ENCODE measurements at regions not wholly inside any gene's neighbourhood (a gene's known extent, or its start where the extent isn't known, plus 50 kb on each side); places are given as distances from the start of the nearest gene placed in this dataset.

- TF ChIP-seq THAP12 (CRISPR knock-in tag; IDR thresholded peaks at IDR 0.05) (no peak), ZNF395 (CRISPR knock-in tag; IDR thresholded peaks at IDR 0.05) (no peak; the same call in 1 of the 2 replicates), TBP (optimal IDR thresholded peaks at IDR 0.05; ENCODE audit: low read depth, low read length) (peak; percentile 30), HOXB6 (CRISPR knock-in tag; IDR thresholded peaks at IDR 0.05; ENCODE audit: borderline replicate concordance) (no peak), ARID1B (IDR thresholded peaks at IDR 0.05) (peak; percentile 15; the same call in 1 of the 2 replicates), CSDE1 (IDR thresholded peaks at IDR 0.05) (no peak), E2F8 (IDR thresholded peaks at IDR 0.05; ENCODE audit: low read depth, partially characterized antibody) (no peak), KLF6 (CRISPR knock-in tag; IDR thresholded peaks at IDR 0.05; ENCODE audit: borderline replicate concordance) (0 out of 2 replicates have a peak, but pooled peaks have one; percentile 31), ZBTB7A (IDR thresholded peaks at IDR 0.05; ENCODE audit: borderline replicate concordance, control insufficient read depth, low read depth, low read length) (no peak; the same call in 1 of the 2 replicates), POLR3G (IDR thresholded peaks at IDR 0.05; ENCODE audit: extremely low read depth, insufficient read length, insufficient replicate concordance) (no peak), RBM14 (IDR thresholded peaks at IDR 0.05; ENCODE audit: borderline replicate concordance, insufficient read depth, low read depth, low read length) (no peak)
- TF ChIP-seq, protein P1, sequence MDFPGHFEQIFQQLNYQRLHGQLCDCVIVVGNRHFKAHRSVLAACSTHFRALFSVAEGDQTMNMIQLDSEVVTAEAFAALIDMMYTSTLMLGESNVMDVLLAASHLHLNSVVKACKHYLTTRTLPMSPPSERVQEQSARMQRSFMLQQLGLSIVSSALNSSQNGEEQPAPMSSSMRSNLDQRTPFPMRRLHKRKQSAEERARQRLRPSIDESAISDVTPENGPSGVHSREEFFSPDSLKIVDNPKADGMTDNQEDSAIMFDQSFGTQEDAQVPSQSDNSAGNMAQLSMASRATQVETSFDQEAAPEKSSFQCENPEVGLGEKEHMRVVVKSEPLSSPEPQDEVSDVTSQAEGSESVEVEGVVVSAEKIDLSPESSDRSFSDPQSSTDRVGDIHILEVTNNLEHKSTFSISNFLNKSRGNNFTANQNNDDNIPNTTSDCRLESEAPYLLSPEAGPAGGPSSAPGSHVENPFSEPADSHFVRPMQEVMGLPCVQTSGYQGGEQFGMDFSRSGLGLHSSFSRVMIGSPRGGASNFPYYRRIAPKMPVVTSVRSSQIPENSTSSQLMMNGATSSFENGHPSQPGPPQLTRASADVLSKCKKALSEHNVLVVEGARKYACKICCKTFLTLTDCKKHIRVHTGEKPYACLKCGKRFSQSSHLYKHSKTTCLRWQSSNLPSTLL (IDR thresholded peaks at IDR 0.05): no peak
- TF ChIP-seq, protein P2, sequence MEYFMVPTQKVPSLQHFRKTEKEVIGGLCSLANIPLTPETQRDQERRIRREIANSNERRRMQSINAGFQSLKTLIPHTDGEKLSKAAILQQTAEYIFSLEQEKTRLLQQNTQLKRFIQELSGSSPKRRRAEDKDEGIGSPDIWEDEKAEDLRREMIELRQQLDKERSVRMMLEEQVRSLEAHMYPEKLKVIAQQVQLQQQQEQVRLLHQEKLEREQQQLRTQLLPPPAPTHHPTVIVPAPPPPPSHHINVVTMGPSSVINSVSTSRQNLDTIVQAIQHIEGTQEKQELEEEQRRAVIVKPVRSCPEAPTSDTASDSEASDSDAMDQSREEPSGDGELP (CRISPR knock-in tag; IDR thresholded peaks at IDR 0.05; ENCODE audit: borderline replicate concordance): peak; percentile 64; the same call in 1 of the 2 replicates
- TF ChIP-seq, protein P3, sequence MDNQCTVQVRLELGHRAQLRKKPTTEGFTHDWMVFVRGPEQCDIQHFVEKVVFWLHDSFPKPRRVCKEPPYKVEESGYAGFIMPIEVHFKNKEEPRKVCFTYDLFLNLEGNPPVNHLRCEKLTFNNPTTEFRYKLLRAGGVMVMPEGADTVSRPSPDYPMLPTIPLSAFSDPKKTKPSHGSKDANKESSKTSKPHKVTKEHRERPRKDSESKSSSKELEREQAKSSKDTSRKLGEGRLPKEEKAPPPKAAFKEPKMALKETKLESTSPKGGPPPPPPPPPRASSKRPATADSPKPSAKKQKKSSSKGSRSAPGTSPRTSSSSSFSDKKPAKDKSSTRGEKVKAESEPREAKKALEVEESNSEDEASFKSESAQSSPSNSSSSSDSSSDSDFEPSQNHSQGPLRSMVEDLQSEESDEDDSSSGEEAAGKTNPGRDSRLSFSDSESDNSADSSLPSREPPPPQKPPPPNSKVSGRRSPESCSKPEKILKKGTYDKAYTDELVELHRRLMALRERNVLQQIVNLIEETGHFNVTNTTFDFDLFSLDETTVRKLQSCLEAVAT (IDR thresholded peaks at IDR 0.05): peak; percentile 67 to 71; a peak in 3 of 4 replicates
These were observed 156.1 kb downstream of the MRPL14 start (continued) for GRCh38 chr6:43970913-43971775.

Measured in K562 (cell line).